Neural cell (in vitro differentiated cells): ENCODE measurements at regions not wholly inside any gene's neighbourhood (a gene's known extent, or its start where the extent isn't known, plus 50 kb on each side); places are given as distances from the start of the nearest gene placed in this dataset.

Source experiments
- H2AFZ ChIP-seq: fragments of 200-600, 300-800 bp; sonication (generic), shearing (Covaris generic); 2 replicates; pipeline ENCODE4 v1.6.0; 2014; ENCODE audit warnings: low read depth, mild to moderate bottlenecking, antibody characterized with exemption, low read length, moderate library complexity
- H3F3A ChIP-seq: fragments of 200-600 bp; shearing (Covaris generic); 2 replicates; pipeline ENCODE4 v1.6.1; 2016; ENCODE audit warnings: mild to moderate bottlenecking, moderate library complexity, mixed read lengths, antibody characterized with exemption, low read length; ENCODE audit not compliant: insufficient read depth, poor library complexity, severe bottlenecking
- H3K27ac ChIP-seq: fragments of 200-600, 300-800 bp; sonication (generic), shearing (Covaris generic); 2 replicates; pipeline ENCODE4 v1.5.1; 2014; ENCODE audit warnings: mild to moderate bottlenecking, low read length, moderate library complexity
- H3K27me3 ChIP-seq: fragments of 300-800, 200-600 bp; sonication (generic), shearing (Covaris generic); 2 replicates; pipeline ENCODE4 v1.6.0; 2014; ENCODE audit warnings: mild to moderate bottlenecking, low read depth, low read length, moderate library complexity; ENCODE audit not compliant: insufficient read depth
- H3K36me3 ChIP-seq: fragments of 300-800, 200-600 bp; sonication (generic), shearing (Covaris generic); 2 replicates; pipeline ENCODE4 v1.5.1; 2014; ENCODE audit warnings: mild to moderate bottlenecking, antibody characterized with exemption, low read length, moderate library complexity; ENCODE audit not compliant: insufficient read depth
- H3K4me2 ChIP-seq: fragments of 300-800, 200-600 bp; sonication (generic), shearing (Covaris generic); 2 replicates; pipeline ENCODE4 v1.6.0; 2014; ENCODE audit warnings: mild to moderate bottlenecking, low read length
- H3K4me3 ChIP-seq: fragments of 300-800, 200-600 bp; sonication (generic), shearing (Covaris generic); 2 replicates; pipeline ENCODE4 v1.5.1; 2014; ENCODE audit warnings: mild to moderate bottlenecking, low read length, moderate library complexity
- H3K79me2 ChIP-seq: fragments of 200-600 bp; shearing (Covaris generic); replicated peaks from 2 replicates; pipeline ENCODE4 v1.6.0; 2014; ENCODE audit warnings: mild to moderate bottlenecking, low read length, moderate library complexity; ENCODE audit not compliant: insufficient read depth
- H3K9ac ChIP-seq: fragments of 300-800, 200-600 bp; sonication (generic), shearing (Covaris generic); 2 replicates; pipeline ENCODE4 v1.6.1; 2016; ENCODE audit warnings: mild to moderate bottlenecking, low read length, mixed read lengths
- H3K9me2 ChIP-seq: fragments of 200-600 bp; shearing (Covaris generic); 2 replicates; pipeline ENCODE4 v1.6.1; 2016; ENCODE audit warnings: mild to moderate bottlenecking, low read length, mixed read lengths; ENCODE audit not compliant: insufficient read depth
- H3K9me3 ChIP-seq: fragments of 200-600, 300-800 bp; sonication (generic), shearing (Covaris generic); 2 replicates; pipeline ENCODE4 v1.6.1; 2016; ENCODE audit warnings: mild to moderate bottlenecking, mixed run types, low read length, moderate library complexity, mixed read lengths
- H4K20me1 ChIP-seq: fragments of 200-600 bp; shearing (Covaris generic); 2 replicates; pipeline ENCODE4 v1.6.1; 2016; ENCODE audit warnings: mild to moderate bottlenecking, mixed run types; ENCODE audit not compliant: insufficient read depth
- CTCF ChIP-seq: fragments of 450-650 bp; IDR thresholded peaks from 2 replicates; pipeline ENCODE4 v1.5.1; 2014; ENCODE audit warnings: antibody characterized with exemption, mild to moderate bottlenecking, moderate library complexity; ENCODE audit not compliant: poor library complexity, severe bottlenecking
- EP300 ChIP-seq: fragments of 450-650 bp; conservative IDR thresholded peaks from 2 replicates; pipeline ENCODE4 v1.6.1; 2014; ENCODE audit warnings: antibody characterized with exemption, mild to moderate bottlenecking, moderate library complexity; ENCODE audit not compliant: poor library complexity, severe bottlenecking
- EZH2 ChIP-seq: fragments of 200-600, 300-800 bp; shearing (Covaris generic), sonication (generic); IDR thresholded peaks from 2 replicates; pipeline ENCODE4 v1.6.1; 2014; ENCODE audit warnings: antibody characterized with exemption, low read length, borderline replicate concordance, mild to moderate bottlenecking; ENCODE audit not compliant: insufficient read depth, poor library complexity, severe bottlenecking
- MXI1 ChIP-seq: fragments of 450-650 bp; conservative IDR thresholded peaks from 2 replicates; pipeline ENCODE4 v1.6.1; 2014; ENCODE audit warnings: antibody characterized with exemption, mild to moderate bottlenecking; ENCODE audit not compliant: poor library complexity, severe bottlenecking
- POLR2AphosphoS5 ChIP-seq: IDR thresholded peaks from 2 replicates; pipeline ENCODE4 v1.6.1; 2012
- RAD21 ChIP-seq: fragments of 450-650 bp; conservative IDR thresholded peaks from 2 replicates; pipeline ENCODE4 v1.6.1; 2014; ENCODE audit warnings: antibody characterized with exemption, mild to moderate bottlenecking, moderate library complexity
- SMC3 ChIP-seq: fragments of 450-650 bp; conservative IDR thresholded peaks from 2 replicates; pipeline ENCODE4 v1.6.1; 2014; ENCODE audit warnings: antibody characterized with exemption, mild to moderate bottlenecking, moderate library complexity; ENCODE audit not compliant: poor library complexity
- TAF1 ChIP-seq: IDR thresholded peaks from 2 replicates; pipeline ENCODE4 v1.6.1; 2012; ENCODE audit warnings: low read depth
- TF ChIP-seq, protein P1 (sequence below): IDR thresholded peaks from 2 replicates; pipeline ENCODE4 v1.6.1; 2012; ENCODE audit warnings: borderline replicate concordance

DNA sequence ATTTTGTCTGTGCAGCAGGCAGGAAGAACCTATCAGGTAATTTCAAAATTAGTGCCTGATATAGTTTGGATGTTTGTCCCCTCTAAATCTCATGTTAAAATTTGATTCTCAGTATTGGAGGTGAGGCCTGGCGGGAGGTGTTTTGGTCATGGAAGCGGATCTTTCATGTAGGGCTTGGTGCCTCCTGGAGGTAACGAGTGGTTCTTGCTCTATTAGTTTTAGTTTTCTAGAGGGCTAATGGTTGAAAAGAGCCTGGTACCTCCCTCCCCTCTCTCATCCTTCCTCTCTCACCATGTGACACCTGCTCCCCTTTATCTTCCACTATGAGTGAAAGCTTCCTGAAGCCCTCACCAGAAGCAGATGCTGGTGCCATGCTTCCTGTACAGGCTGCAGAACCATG is 106.3 kb downstream of the DRD1 start:
- no peak overlapping the region for H2AFZ ChIP-seq
- no peaks in the 10 kb centered on the region for H3K9me3 ChIP-seq
- H3K27me3 ChIP-seq, result no peaks in the 10 kb centered on the region
- no peak overlapping the region for H3K9ac ChIP-seq
- no peaks in the 10 kb centered on the region for H4K20me1 ChIP-seq
- H3K9me2 ChIP-seq, result no peaks in the 10 kb centered on the region
- no peaks in the 10 kb centered on the region for H3K79me2 ChIP-seq
- no peaks in the 10 kb centered on the region for H3K36me3 ChIP-seq
- H3K4me2 ChIP-seq, result no peak overlapping the region
- no peak overlapping the region for H3K4me3 ChIP-seq
- H3F3A ChIP-seq, result no peaks in the 10 kb centered on the region
- no peak overlapping the region for H3K27ac ChIP-seq
- TF ChIP-seq RAD21 (no peak), EZH2 (no peak), MXI1 (no peak), CTCF (no peak), TAF1 (no peak), EP300 (no peak), SMC3 (no peak), POLR2AphosphoS5 (no peak)
- TF ChIP-seq, protein P1, sequence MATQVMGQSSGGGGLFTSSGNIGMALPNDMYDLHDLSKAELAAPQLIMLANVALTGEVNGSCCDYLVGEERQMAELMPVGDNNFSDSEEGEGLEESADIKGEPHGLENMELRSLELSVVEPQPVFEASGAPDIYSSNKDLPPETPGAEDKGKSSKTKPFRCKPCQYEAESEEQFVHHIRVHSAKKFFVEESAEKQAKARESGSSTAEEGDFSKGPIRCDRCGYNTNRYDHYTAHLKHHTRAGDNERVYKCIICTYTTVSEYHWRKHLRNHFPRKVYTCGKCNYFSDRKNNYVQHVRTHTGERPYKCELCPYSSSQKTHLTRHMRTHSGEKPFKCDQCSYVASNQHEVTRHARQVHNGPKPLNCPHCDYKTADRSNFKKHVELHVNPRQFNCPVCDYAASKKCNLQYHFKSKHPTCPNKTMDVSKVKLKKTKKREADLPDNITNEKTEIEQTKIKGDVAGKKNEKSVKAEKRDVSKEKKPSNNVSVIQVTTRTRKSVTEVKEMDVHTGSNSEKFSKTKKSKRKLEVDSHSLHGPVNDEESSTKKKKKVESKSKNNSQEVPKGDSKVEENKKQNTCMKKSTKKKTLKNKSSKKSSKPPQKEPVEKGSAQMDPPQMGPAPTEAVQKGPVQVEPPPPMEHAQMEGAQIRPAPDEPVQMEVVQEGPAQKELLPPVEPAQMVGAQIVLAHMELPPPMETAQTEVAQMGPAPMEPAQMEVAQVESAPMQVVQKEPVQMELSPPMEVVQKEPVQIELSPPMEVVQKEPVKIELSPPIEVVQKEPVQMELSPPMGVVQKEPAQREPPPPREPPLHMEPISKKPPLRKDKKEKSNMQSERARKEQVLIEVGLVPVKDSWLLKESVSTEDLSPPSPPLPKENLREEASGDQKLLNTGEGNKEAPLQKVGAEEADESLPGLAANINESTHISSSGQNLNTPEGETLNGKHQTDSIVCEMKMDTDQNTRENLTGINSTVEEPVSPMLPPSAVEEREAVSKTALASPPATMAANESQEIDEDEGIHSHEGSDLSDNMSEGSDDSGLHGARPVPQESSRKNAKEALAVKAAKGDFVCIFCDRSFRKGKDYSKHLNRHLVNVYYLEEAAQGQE, result no peak

- H3K4me3 ChIP-seq, result no peak overlapping the region
- H4K20me1 ChIP-seq, result no peaks in the 10 kb centered on the region
- no peaks in the 10 kb centered on the region for H3K79me2 ChIP-seq
- TF ChIP-seq RAD21, result no peak
- TF ChIP-seq POLR2AphosphoS5, result no peak
- no peak for TF ChIP-seq TAF1
- TF ChIP-seq MXI1, result no peak
- no peak for TF ChIP-seq EZH2
- TF ChIP-seq SMC3, result no peak
- TF ChIP-seq, protein P1, result no peak
- no peak for TF ChIP-seq CTCF
- no peak for TF ChIP-seq EP300
- H3K9me3 ChIP-seq, result no peaks in the 10 kb centered on the region
- H2AFZ ChIP-seq, result no peak overlapping the region
- no peak overlapping the region for H3K27ac ChIP-seq
- no peaks in the 10 kb centered on the region for H3F3A ChIP-seq
- no peaks in the 10 kb centered on the region for H3K36me3 ChIP-seq
- no peak overlapping the region for H3K4me2 ChIP-seq
- H3K9me2 ChIP-seq, result no peaks in the 10 kb centered on the region
- H3K9ac ChIP-seq, result no peak overlapping the region
- no peaks in the 10 kb centered on the region for H3K27me3 ChIP-seq
Measured at GRCh38 chr5:175336781-175337180, 107.2 kb downstream of the DRD1 start.
